PC-9 (cell line): ENCODE measurements at regions not wholly inside any gene's neighbourhood (a gene's known extent, or its start where the extent isn't known, plus 50 kb on each side); places are given as distances from the start of the nearest gene placed in this dataset.

Experiments
- BruUV-seq: library from RNA; stranded (reverse); fragments of 400-500 nt; replicated peaks from 2 replicates; lab custom pipeline; 2021; lab: Mats Ljungman, UMichigan
- CTCF ChIA-PET: fragments of 300-600 bp; sonication (Branson Sonifier 250); formaldehyde crosslinking; loops from one replicate; lab custom pipeline; 2022; ENCODE audit warnings: antibody characterized with exemption; lab: Charles Lee
- POLR2A ChIA-PET: fragments of 300-600 bp; sonication (Branson Sonifier 250); formaldehyde crosslinking; loops from one replicate; lab custom pipeline; 2022; ENCODE audit warnings: antibody characterized with exemption; ENCODE audit not compliant: unreplicated experiment; lab: Charles Lee
- DNase-seq, 2 experiments: peaks; one replicate each; pipeline versions ENCODE4 v3.0.0 to v3.0.0-alpha.2; 2015 to 2022; ENCODE audit warnings: mixed read lengths in 1 of 2
- H2AFZ ChIP-seq: fragments of 200-600 bp; sonication (generic); 2 replicates; pipeline ENCODE4 v1.8.1; 2017; ENCODE audit warnings: antibody characterized with exemption
- H3F3A ChIP-seq: fragments of 200-600 bp; sonication (generic); 2 replicates; pipeline ENCODE4 v1.8.1; 2017; ENCODE audit warnings: antibody characterized with exemption, mild to moderate bottlenecking, low read depth; ENCODE audit not compliant: insufficient read depth
- H3K27ac ChIP-seq: fragments of 200-600 bp; sonication (generic); 2 replicates; pipeline ENCODE4 v1.6.1; 2016; ENCODE audit warnings: mixed run types
- H3K27me3 ChIP-seq: fragments of 200-600 bp; sonication (generic); 2 replicates; pipeline ENCODE4 v1.6.1; 2016; ENCODE audit warnings: low read depth, mixed run types; ENCODE audit not compliant: insufficient read depth
- H3K36me3 ChIP-seq: fragments of 200-600 bp; sonication (generic); 2 replicates; pipeline ENCODE4 v1.6.1; 2016; ENCODE audit warnings: low read depth, mixed run types
- H3K4me1 ChIP-seq: fragments of 200-600 bp; sonication (generic); replicated peaks from 2 replicates; pipeline ENCODE4 v1.6.1; 2016; ENCODE audit warnings: mixed run types; ENCODE audit not compliant: insufficient read depth
- H3K4me2 ChIP-seq: fragments of 200-600 bp; sonication (generic); 2 replicates; pipeline ENCODE4 v1.6.1; 2017; ENCODE audit warnings: mixed run types
- H3K4me3 ChIP-seq: fragments of 200-600 bp; sonication (generic); 2 replicates; pipeline ENCODE4 v1.6.1; 2016; ENCODE audit warnings: mixed run types
- H3K79me2 ChIP-seq: fragments of 200-600 bp; sonication (generic); 2 replicates; pipeline ENCODE4 v1.6.1; 2017; ENCODE audit warnings: low read depth, mixed run types
- H3K9me2 ChIP-seq: fragments of 200-600 bp; sonication (generic); 2 replicates; pipeline ENCODE4 v1.8.1; 2017; ENCODE audit warnings: mild to moderate bottlenecking; ENCODE audit not compliant: insufficient read depth
- H3K9me3 ChIP-seq: fragments of 200-600 bp; sonication (generic); 2 replicates; pipeline ENCODE4 v1.8.1; 2016; ENCODE audit warnings: low read depth; ENCODE audit not compliant: insufficient read depth
- H4K20me1 ChIP-seq: fragments of 200-600 bp; sonication (generic); 2 replicates; pipeline ENCODE4 v1.8.1; 2017; ENCODE audit not compliant: insufficient read depth
- EZH2 ChIP-seq: fragments of 200-600 bp; sonication (generic); IDR thresholded peaks from 2 replicates; pipeline ENCODE4 v1.8.0; 2017; ENCODE audit warnings: antibody characterized with exemption, low read depth
- intact Hi-C: fragments of 100-400 bp; cut with micrococcal nuclease; formaldehyde crosslinking; loops from one replicate; pipeline ENCODE4 v1.10.0; 2022; ENCODE audit not compliant: unreplicated experiment
- TF ChIP-seq, protein P1 (sequence below): fragments of 200-600 bp; sonication (generic); conservative IDR thresholded peaks from 2 replicates; pipeline ENCODE4 v1.6.1; 2017; ENCODE audit warnings: mixed run types, antibody characterized with exemption, mild to moderate bottlenecking, moderate library complexity

DNA sequence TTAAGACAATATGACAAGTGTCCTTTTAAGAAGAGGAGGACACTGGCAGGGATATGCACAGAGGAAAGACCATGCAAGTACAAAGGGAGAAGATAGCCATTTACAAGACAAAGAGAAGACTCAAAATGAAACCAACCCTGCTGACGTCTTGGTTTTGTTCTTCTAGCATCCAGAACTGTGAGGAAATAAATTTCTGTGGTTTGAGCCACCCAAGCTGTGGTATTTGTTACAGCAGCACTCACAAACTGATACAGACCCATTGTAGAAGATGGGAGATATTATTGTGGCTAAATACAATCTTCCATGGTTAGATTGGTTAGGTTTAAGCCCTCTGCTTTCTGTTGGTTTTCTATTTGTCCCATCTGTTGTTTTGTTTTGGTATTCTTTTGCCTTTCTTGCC lies 88.6 kb upstream of the SLC35F1 start:
- no TSS peak for BruUV-seq
- TF ChIP-seq, protein P1, sequence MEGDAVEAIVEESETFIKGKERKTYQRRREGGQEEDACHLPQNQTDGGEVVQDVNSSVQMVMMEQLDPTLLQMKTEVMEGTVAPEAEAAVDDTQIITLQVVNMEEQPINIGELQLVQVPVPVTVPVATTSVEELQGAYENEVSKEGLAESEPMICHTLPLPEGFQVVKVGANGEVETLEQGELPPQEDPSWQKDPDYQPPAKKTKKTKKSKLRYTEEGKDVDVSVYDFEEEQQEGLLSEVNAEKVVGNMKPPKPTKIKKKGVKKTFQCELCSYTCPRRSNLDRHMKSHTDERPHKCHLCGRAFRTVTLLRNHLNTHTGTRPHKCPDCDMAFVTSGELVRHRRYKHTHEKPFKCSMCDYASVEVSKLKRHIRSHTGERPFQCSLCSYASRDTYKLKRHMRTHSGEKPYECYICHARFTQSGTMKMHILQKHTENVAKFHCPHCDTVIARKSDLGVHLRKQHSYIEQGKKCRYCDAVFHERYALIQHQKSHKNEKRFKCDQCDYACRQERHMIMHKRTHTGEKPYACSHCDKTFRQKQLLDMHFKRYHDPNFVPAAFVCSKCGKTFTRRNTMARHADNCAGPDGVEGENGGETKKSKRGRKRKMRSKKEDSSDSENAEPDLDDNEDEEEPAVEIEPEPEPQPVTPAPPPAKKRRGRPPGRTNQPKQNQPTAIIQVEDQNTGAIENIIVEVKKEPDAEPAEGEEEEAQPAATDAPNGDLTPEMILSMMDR, result no peak
- no peak for TF ChIP-seq EZH2
- H3F3A ChIP-seq, result no peaks in the 10 kb centered on the region
- DNase-seq, result no peak
- no peaks in the 10 kb centered on the region for H3K9me2 ChIP-seq
- H3K4me3 ChIP-seq, result no peak overlapping the region
- no peaks in the 10 kb centered on the region for H3K36me3 ChIP-seq
- ChIA-PET POLR2A (no interaction called here), CTCF (no interaction called here)
- no peaks in the 10 kb centered on the region for H3K9me3 ChIP-seq
- H3K27me3 ChIP-seq, result no peaks in the 10 kb centered on the region
- no peaks in the 10 kb centered on the region for H4K20me1 ChIP-seq
- no peak overlapping the region for H2AFZ ChIP-seq
- no peak overlapping the region for H3K27ac ChIP-seq
- no peak overlapping the region for H3K4me2 ChIP-seq
- intact Hi-C loops, result no loop called here
- no peaks in the 10 kb centered on the region for H3K4me1 ChIP-seq
- H3K79me2 ChIP-seq, result no peaks in the 10 kb centered on the region

DNA sequence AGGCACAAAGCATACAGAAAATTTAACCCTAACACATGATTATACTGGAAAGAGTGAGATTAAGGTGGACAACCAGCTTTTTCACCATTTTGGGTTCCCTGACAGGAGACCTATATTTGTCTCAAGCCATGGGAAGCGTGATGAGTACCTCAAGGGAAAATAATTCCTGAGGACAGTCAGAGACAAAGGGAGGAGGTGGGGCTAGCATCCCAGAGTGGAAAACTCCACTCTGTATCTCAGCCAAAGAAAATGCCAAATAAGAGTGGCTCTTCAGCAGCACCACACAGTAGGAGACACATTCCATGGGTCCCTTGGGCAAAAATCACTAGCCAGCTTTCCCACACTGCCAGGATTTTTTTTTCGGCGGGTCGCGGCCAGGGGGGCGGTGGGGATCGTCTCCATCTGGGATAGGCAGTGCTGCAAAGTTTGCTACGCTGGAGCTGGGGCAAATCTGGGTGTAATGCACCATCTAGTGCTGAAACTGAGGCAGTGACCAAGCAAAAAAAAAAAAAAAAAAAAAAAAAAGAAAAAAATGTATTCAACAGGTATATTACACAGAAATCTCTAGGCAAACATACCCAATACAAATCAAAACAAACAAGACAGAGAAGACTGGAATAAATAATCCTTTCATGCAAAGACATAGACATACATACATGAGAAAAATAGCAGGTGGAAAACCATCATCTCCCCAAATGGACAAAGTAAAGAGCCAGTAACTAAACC lies 77.3 kb upstream of the SLC35F1 start:
- no peak for TF ChIP-seq EZH2
- TF ChIP-seq, protein P1, result peak; percentile 75
- H3K4me2 ChIP-seq, result peak overlapping the region; percentile 71
- POLR2A ChIA-PET, result no interaction called here
- no peaks in the 10 kb centered on the region for H3K4me1 ChIP-seq
- H3F3A ChIP-seq, result no peaks in the 10 kb centered on the region
- H4K20me1 ChIP-seq, result no peaks in the 10 kb centered on the region
- peak overlapping the region; percentile 48; the same call in 1 of the 2 replicates for H3K4me3 ChIP-seq
- intact Hi-C loops, result loop anchor here (2.0 to 5.0 kb wide), 3 partner anchors 377 to 857 kb away; no protein-coding TSS in a partner anchor
- H3K36me3 ChIP-seq, result no peaks in the 10 kb centered on the region
- BruUV-seq, result no TSS peak
- H3K79me2 ChIP-seq, result no peaks in the 10 kb centered on the region
- peak overlapping the region; percentile 56; the same call in 1 of the 2 replicates for H2AFZ ChIP-seq
- no peaks in the 10 kb centered on the region for H3K27me3 ChIP-seq
- no peak overlapping the region for H3K27ac ChIP-seq
- CTCF ChIA-PET, result no interaction called here
- peak in 1 of 2 experiments; percentile 7 for DNase-seq
- no peaks in the 10 kb centered on the region for H3K9me2 ChIP-seq
- no peaks in the 10 kb centered on the region for H3K9me3 ChIP-seq

GRCh38 chr6:117837261-117837660 lies 69.8 kb upstream of the SLC35F1 start:
- Histone ChIP-seq H2AFZ (no peak overlapping the region), H3K79me2 (no peaks in the 10 kb centered on the region), H3K9me2 (no peaks in the 10 kb centered on the region), H4K20me1 (no peaks in the 10 kb centered on the region), H3K36me3 (no peaks in the 10 kb centered on the region), H3K4me1 (no peaks in the 10 kb centered on the region), H3K4me3 (no peak overlapping the region), H3K9me3 (no peaks in the 10 kb centered on the region), H3K4me2 (no peak overlapping the region), H3K27me3 (no peaks in the 10 kb centered on the region), H3K27ac (no peak overlapping the region), H3F3A (no peaks in the 10 kb centered on the region)
- no peak for DNase-seq
- intact Hi-C loops, result no loop called here
- ChIA-PET CTCF (no interaction called here), POLR2A (interaction anchor here (0.7 kb wide), 1 partner anchor 48 kb away, joined by 3 read pairs; no protein-coding TSS in a partner anchor)
- BruUV-seq, result no TSS peak
- TF ChIP-seq, protein P1, result no peak
- no peak for TF ChIP-seq EZH2
